Neuronal stem cell (in vitro differentiated cells): ENCODE measurements at regions not wholly inside any gene's neighbourhood (a gene's known extent, or its start where the extent isn't known, plus 50 kb on each side); places are given as distances from the start of the nearest gene placed in this dataset.

ENCODE experiments used
- DNase-seq: peaks from one replicate; pipeline ENCODE4 v3.0.0-alpha.2; 2013; ENCODE audit warnings: low spot score
- H2AFZ ChIP-seq: one replicate; pipeline ENCODE4 v1.6.1; 2013; ENCODE audit warnings: mild to moderate bottlenecking, low read length, inconsistent platforms
- H2AK5ac ChIP-seq: 2 replicates; pipeline ENCODE4 v1.6.1; 2013; ENCODE audit warnings: low read depth, mild to moderate bottlenecking, inconsistent platforms, low read length, moderate library complexity, mixed read lengths
- H2BK120ac ChIP-seq: 2 replicates; pipeline ENCODE4 v1.6.1; 2013; ENCODE audit warnings: low read depth, mild to moderate bottlenecking, inconsistent platforms, low read length, moderate library complexity, mixed read lengths
- H2BK12ac ChIP-seq: one replicate; pipeline ENCODE4 v1.6.1; 2013; ENCODE audit warnings: low read length, inconsistent platforms
- H2BK15ac ChIP-seq: 2 replicates; pipeline ENCODE4 v1.6.1; 2013; ENCODE audit warnings: mild to moderate bottlenecking, low read length, inconsistent platforms, mixed read lengths
- H2BK5ac ChIP-seq: one replicate; pipeline ENCODE4 v1.6.1; 2013; ENCODE audit warnings: inconsistent platforms, mild to moderate bottlenecking, low read length, moderate library complexity
- H3K14ac ChIP-seq: one replicate; pipeline ENCODE4 v1.6.1; 2013; ENCODE audit warnings: low read length, inconsistent platforms
- H3K18ac ChIP-seq: 2 replicates; pipeline ENCODE4 v1.6.1; 2013; ENCODE audit warnings: low read length, inconsistent platforms
- H3K23ac ChIP-seq: 2 replicates; pipeline ENCODE4 v1.6.1; 2013; ENCODE audit warnings: low read depth, mild to moderate bottlenecking, mixed read lengths, low read length, inconsistent platforms; ENCODE audit not compliant: poor library complexity
- H3K27ac ChIP-seq: replicated peaks from 3 replicates; pipeline ENCODE4 v1.5.1; 2013; ENCODE audit warnings: low read length, inconsistent platforms
- H3K27me3 ChIP-seq, 3 experiments: 2 replicates each; pipeline ENCODE4 v1.6.1; 2013; ENCODE audit warnings: low read length in 3 of 3, mild to moderate bottlenecking in 2 of 3, inconsistent platforms in 1 of 3, low read depth in 1 of 3, mixed read lengths in 1 of 3, moderate library complexity in 1 of 3; ENCODE audit not compliant: control insufficient read depth in 3 of 3, insufficient read depth in 3 of 3
- H3K36me3 ChIP-seq, 2 donors: replicated peaks in 1 of 2; 2 replicates each; pipeline ENCODE4 v1.6.1; 2013; ENCODE audit warnings: low read length in 2 of 2; ENCODE audit not compliant: control insufficient read depth in 2 of 2, insufficient read depth in 2 of 2
- H3K4ac ChIP-seq: 2 replicates; pipeline ENCODE4 v1.6.1; 2013; ENCODE audit warnings: inconsistent platforms, mild to moderate bottlenecking, low read length, moderate library complexity
- H3K4me1 ChIP-seq, 2 donors: 1 replicate in 1 of 2; 2 replicates in 1 of 2; pipeline ENCODE4 v1.6.1; 2013; ENCODE audit warnings: low read length in 2 of 2, low read depth in 1 of 2; ENCODE audit not compliant: control insufficient read depth in 2 of 2, insufficient read depth in 1 of 2
- H3K4me2 ChIP-seq: one replicate; pipeline ENCODE4 v1.6.1; 2013; ENCODE audit warnings: mild to moderate bottlenecking, low read length, inconsistent platforms; ENCODE audit not compliant: insufficient read depth, poor library complexity, severe bottlenecking
- H3K4me3 ChIP-seq, 2 donors: 2 replicates each; pipeline ENCODE4 v1.5.1; 2013; ENCODE audit warnings: low read length in 2 of 2, mild to moderate bottlenecking in 2 of 2, inconsistent platforms in 1 of 2, moderate library complexity in 1 of 2
- H3K79me1 ChIP-seq: one replicate; pipeline ENCODE4 v1.6.1; 2013; ENCODE audit warnings: low read depth, mild to moderate bottlenecking, inconsistent platforms, low read length, moderate library complexity
- H3K9ac ChIP-seq: one replicate; pipeline ENCODE4 v1.6.1; 2013; ENCODE audit warnings: mild to moderate bottlenecking, low read depth, low read length, inconsistent platforms; ENCODE audit not compliant: poor library complexity
- H3K9me3 ChIP-seq, 2 donors: replicated peaks in 1 of 2; 2 replicates each; pipeline versions ENCODE3 to v1.6.1; 2013; ENCODE audit warnings: low read length in 2 of 2, mild to moderate bottlenecking in 2 of 2, inconsistent platforms in 1 of 2, low read depth in 1 of 2, mixed read lengths in 1 of 2, moderate library complexity in 1 of 2; ENCODE audit not compliant: control insufficient read depth in 2 of 2, insufficient read depth in 1 of 2
- H4K8ac ChIP-seq: one replicate; pipeline ENCODE4 v1.6.1; 2013; ENCODE audit warnings: low read depth, mild to moderate bottlenecking, inconsistent platforms, low read length, moderate library complexity
- H4K91ac ChIP-seq: one replicate; pipeline ENCODE4 v1.6.1; 2013; ENCODE audit warnings: low read length, low read depth, mild to moderate bottlenecking, inconsistent platforms; ENCODE audit not compliant: poor library complexity
- WGBS, 2 donors: extraction: QIAGEN DNeasy Blood & Tissue Kit; methylation state at CpG; one replicate each; pipeline ENCODE4 v1.1.7; 2013; ENCODE audit warnings: missing lambda C conversion rate in 2 of 2, mixed read lengths in 1 of 2; ENCODE audit not compliant: insufficient read length in 2 of 2, insufficient replicate concordance in 1 of 2; ENCODE audit errors: extremely low coverage in 2 of 2; 5-methylcytosine and 5-hydroxymethylcytosine counted together

DNA sequence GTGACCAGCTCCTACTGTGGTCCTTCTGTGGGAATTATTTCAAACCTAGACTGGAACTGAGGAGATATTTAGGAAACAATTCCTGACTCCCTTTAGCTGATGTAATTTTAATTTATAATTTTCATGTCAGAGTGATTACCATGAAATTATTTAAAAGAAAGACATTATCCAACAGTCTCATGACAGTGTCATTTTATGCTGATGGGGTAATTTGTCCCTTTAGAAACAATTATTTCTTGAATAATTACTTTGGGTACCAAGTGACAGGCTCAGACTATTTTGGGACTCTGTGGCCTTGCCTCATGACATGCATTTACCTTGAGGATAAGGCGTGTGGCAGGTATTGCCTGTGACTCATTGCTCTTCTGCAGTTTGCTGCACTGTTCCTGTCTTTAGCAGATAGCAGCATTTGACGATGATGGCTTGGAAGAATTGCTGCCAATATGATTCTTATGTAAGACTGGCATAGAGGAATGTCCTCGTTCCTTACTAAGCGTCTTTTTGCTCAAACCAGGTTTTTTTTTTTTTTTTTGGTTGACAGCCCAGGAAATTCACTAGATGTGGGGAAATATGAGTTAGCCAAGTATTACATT is 206.0 kb upstream of the HMCN1 start:
- Histone ChIP-seq H3K36me3 (no peaks in the 10 kb centered on the region), H3K9ac (no peak overlapping the region), H3K27ac (no peak overlapping the region), H2BK12ac (no peak overlapping the region), H3K18ac (no peak overlapping the region), H3K4ac (no peak overlapping the region), H4K91ac (no peak overlapping the region), H3K4me1 (no peaks in the 10 kb centered on the region), H3K14ac (no peak overlapping the region), H2AFZ (no peak overlapping the region), H3K23ac (no peak overlapping the region), H2BK5ac (no peak overlapping the region), H4K8ac (no peak overlapping the region), H3K79me1 (no peaks in the 10 kb centered on the region), H3K9me3 (peaks cover 0 to 1% of the 10 kb centered on the region in 2 donors), H3K27me3 (no peaks in the 10 kb centered on the region), H3K4me2 (no peak overlapping the region), H2BK120ac (no peak overlapping the region), H3K4me3 (no peak overlapping the region), H2AK5ac (no peak overlapping the region), H2BK15ac (no peak overlapping the region)
- DNase-seq = no peak
- WGBS, 2 donors = no CpG with 5 or more reads among the region's 4 CpGs

- no peak overlapping the region for H2AK5ac ChIP-seq
- no peak overlapping the region for H3K4me3 ChIP-seq
- H3K4ac ChIP-seq = no peak overlapping the region
- H3K9ac ChIP-seq = no peak overlapping the region
- no peak overlapping the region for H3K4me2 ChIP-seq
- H2BK5ac ChIP-seq = no peak overlapping the region
- H3K18ac ChIP-seq = no peak overlapping the region
- H2BK120ac ChIP-seq = no peak overlapping the region
- H2AFZ ChIP-seq = no peak overlapping the region
- no peaks in the 10 kb centered on the region for H3K36me3 ChIP-seq
- H3K9me3 ChIP-seq = peaks cover 0 to 1% of the 10 kb centered on the region in 2 donors
- no peak overlapping the region for H2BK15ac ChIP-seq
- no peaks in the 10 kb centered on the region for H3K27me3 ChIP-seq
- no peak overlapping the region for H2BK12ac ChIP-seq
- no peak for DNase-seq
- WGBS, 2 donors = no CpG with 5 or more reads among the region's 1 CpG
- H4K8ac ChIP-seq = no peak overlapping the region
- H3K23ac ChIP-seq = no peak overlapping the region
- H3K79me1 ChIP-seq = no peaks in the 10 kb centered on the region
- no peak overlapping the region for H3K27ac ChIP-seq
- H3K4me1 ChIP-seq = no peaks in the 10 kb centered on the region
- H3K14ac ChIP-seq = no peak overlapping the region
- no peak overlapping the region for H4K91ac ChIP-seq
Measured at GRCh38 chr1:185526344-185527307, 207.6 kb upstream of the HMCN1 start.

- Histone ChIP-seq H4K91ac (no peak overlapping the region), H3K23ac (no peak overlapping the region), H3K79me1 (no peaks in the 10 kb centered on the region), H3K4me2 (no peak overlapping the region), H3K9me3 (peaks cover 1 to 13% of the 10 kb centered on the region in 2 donors), H4K8ac (no peak overlapping the region), H3K27me3 (no peaks in the 10 kb centered on the region), H2BK120ac (no peak overlapping the region), H3K4me3 (no peak overlapping the region), H3K18ac (no peak overlapping the region), H2AFZ (no peak overlapping the region), H2BK12ac (no peak overlapping the region), H3K9ac (no peak overlapping the region), H2BK5ac (no peak overlapping the region), H3K27ac (no peak overlapping the region), H2AK5ac (no peak overlapping the region), H3K4me1 (no peaks in the 10 kb centered on the region), H3K14ac (no peak overlapping the region), H3K36me3 (no peaks in the 10 kb centered on the region), H3K4ac (no peak overlapping the region), H2BK15ac (no peak overlapping the region)
- no peak for DNase-seq
- no CpG with 5 or more reads among the region's 2 CpGs for WGBS, 2 donors
Measured at GRCh38 chr1:185520188-185520920, 203.3 kb upstream of the IVNS1ABP start.
